ENCODE measurements at regions not wholly inside any gene's neighbourhood (a gene's known extent, or its start where the extent isn't known, plus 50 kb on each side); places are given as distances from the start of the nearest gene placed in this dataset.

- Mint-ChIP-seq H3K27me3 (peaks cover 68% of the 10 kb centered on the region), H3K9me3 (peaks cover 3% of the 10 kb centered on the region), H3K4me1 (peaks cover 6% of the 10 kb centered on the region), H3K27ac (no peak overlapping the region), H3K36me3 (peaks cover 2% of the 10 kb centered on the region), H3K4me3 (no peak overlapping the region)
- POLR2A ChIA-PET: no interaction called here
- ATAC-seq (ENCODE audit: low read depth) (no peak), DNase-seq (no peak)
These were observed 1048.1 kb downstream of the MCTP2 start for GRCh38 chr15:95279277-95280019.

DNA sequence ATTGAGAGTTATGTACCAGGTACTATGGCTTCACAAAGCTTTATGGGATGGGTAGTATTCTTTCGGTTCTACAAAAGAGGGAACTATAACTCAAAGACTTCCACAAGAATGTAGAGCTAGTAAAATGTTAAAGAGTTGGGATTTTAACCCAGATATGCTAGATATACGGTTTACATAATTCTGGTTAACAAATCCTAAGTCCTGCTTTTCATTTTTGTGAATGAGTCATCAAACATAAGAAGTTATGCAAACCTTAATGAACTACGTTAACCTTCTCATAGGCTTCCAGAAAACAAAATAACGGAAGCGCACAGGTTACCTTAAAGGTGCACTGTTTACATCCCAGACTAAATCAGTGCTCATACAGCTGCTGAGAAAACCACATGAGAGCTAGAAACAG lies 1049.3 kb downstream of the MCTP2 start:
- Mint-ChIP-seq H3K36me3 (no peaks in the 10 kb centered on the region), H3K9me3 (no peaks in the 10 kb centered on the region), H3K27me3 (peaks cover 60% of the 10 kb centered on the region), H3K4me1 (peaks cover 17% of the 10 kb centered on the region), H3K4me3 (no peak overlapping the region), H3K27ac (no peak overlapping the region)
- POLR2A ChIA-PET: no interaction called here
- no peak for DNase-seq
- no peak for ATAC-seq (ENCODE audit: low read depth)

DNA sequence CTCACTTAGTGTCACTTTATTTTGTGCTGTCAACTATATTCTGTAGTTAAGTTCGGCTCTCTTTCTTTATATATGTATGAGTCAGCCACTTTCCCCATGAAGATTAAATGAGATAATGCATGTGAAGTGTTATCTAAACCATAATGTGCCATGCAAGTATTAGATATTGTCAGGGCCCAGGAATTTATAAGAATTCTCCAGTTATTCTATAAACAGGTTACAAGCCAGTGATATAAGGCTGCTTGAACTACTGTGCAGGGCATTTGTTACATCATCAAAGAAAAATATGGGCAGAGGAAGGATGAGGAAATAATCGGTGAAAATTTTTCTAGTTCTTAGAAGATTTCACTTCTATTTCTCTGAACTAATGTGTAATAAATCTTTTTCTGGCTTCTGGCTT lies 1049.0 kb upstream of the NR2F2 start:
- no peak for DNase-seq

GRCh38 chr15:95284492-95284891 lies 1046.0 kb upstream of the NR2F2 start:
- H3K4me1 Mint-ChIP-seq: peaks cover 21% of the 10 kb centered on the region
- DNase-seq (no peak), ATAC-seq (ENCODE audit: low read depth) (peak; percentile 52)
- POLR2A ChIA-PET: no interaction called here
- no peaks in the 10 kb centered on the region for H3K36me3 Mint-ChIP-seq
- H3K27ac Mint-ChIP-seq: peak overlapping the region; percentile 62
- peak overlapping the region; percentile 47 for H3K4me3 Mint-ChIP-seq
- H3K9me3 Mint-ChIP-seq: no peaks in the 10 kb centered on the region
- peaks cover 74% of the 10 kb centered on the region for H3K27me3 Mint-ChIP-seq

More for the DNA sequence above, 1049.0 kb upstream of the NR2F2 start:
- Mint-ChIP-seq H3K9me3 (no peaks in the 10 kb centered on the region), H3K27ac (no peak overlapping the region), H3K4me1 (peaks cover 17% of the 10 kb centered on the region), H3K4me3 (no peak overlapping the region), H3K36me3 (no peaks in the 10 kb centered on the region), H3K27me3 (peaks cover 67% of the 10 kb centered on the region)
- POLR2A ChIA-PET: no interaction called here
- no peak for ATAC-seq (ENCODE audit: low read depth)

- Mint-ChIP-seq H3K4me1 (peaks cover 21% of the 10 kb centered on the region), H3K27ac (peak overlapping the region; percentile 62), H3K4me3 (peak overlapping the region; percentile 47), H3K36me3 (no peaks in the 10 kb centered on the region), H3K27me3 (peaks cover 76% of the 10 kb centered on the region), H3K9me3 (no peaks in the 10 kb centered on the region)
- POLR2A ChIA-PET: no interaction called here
- DNase-seq: no peak
- peak; percentile 91 for ATAC-seq (ENCODE audit: low read depth)
These were observed 1045.5 kb upstream of the NR2F2 start for GRCh38 chr15:95284933-95285421.

GRCh38 chr15:95286352-95286880 lies 1044.1 kb upstream of the NR2F2 start:
- Mint-ChIP-seq H3K4me1 (peaks cover 21% of the 10 kb centered on the region), H3K36me3 (no peaks in the 10 kb centered on the region), H3K4me3 (no peak overlapping the region), H3K9me3 (no peaks in the 10 kb centered on the region), H3K27me3 (peaks cover 74% of the 10 kb centered on the region), H3K27ac (no peak overlapping the region)
- POLR2A ChIA-PET: interaction anchor here (0.7 kb wide), 1 partner anchor 273 kb away, joined by 3 read pairs; no protein-coding TSS in a partner anchor
- DNase-seq: no peak
- ATAC-seq (ENCODE audit: low read depth): no peak

DNA sequence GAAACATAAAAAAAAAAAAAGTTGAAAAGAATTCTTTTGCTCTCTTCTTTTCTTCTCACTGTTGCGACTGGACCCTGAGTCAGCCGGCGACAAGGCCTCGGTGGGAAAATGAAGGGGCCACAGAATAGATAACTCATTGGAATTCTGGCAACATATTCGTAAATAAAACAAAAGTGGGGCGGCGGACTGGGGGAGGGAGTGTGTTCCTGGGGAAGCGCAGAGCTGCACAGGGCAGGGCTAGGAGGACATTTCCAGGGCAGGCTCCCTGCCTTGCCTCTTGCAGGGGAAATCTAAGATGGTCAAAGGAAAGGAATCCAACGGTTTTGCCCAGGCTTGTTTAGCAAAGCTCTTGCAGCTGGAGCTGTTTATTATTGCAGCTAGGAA lies 1042.8 kb upstream of the NR2F2 start:
- Mint-ChIP-seq H3K27me3 (peaks cover 72% of the 10 kb centered on the region), H3K4me1 (peaks cover 23% of the 10 kb centered on the region), H3K9me3 (no peaks in the 10 kb centered on the region), H3K4me3 (no peak overlapping the region), H3K27ac (no peak overlapping the region), H3K36me3 (no peaks in the 10 kb centered on the region)
- POLR2A ChIA-PET: interaction anchor here (0.7 kb wide), 1 partner anchor 243 kb away, joined by 3 read pairs; no protein-coding TSS in a partner anchor
- DNase-seq (no peak), ATAC-seq (ENCODE audit: low read depth) (no peak)

GRCh38 chr15:95288626-95289025 lies 1041.9 kb upstream of the NR2F2 start:
- H3K4me1 Mint-ChIP-seq: peaks cover 21% of the 10 kb centered on the region
- no peak overlapping the region for H3K4me3 Mint-ChIP-seq
- POLR2A ChIA-PET: no interaction called here
- no peaks in the 10 kb centered on the region for H3K9me3 Mint-ChIP-seq
- ATAC-seq (ENCODE audit: low read depth) (no peak), DNase-seq (no peak)
- no peak overlapping the region for H3K27ac Mint-ChIP-seq
- no peaks in the 10 kb centered on the region for H3K36me3 Mint-ChIP-seq
- peaks cover 71% of the 10 kb centered on the region for H3K27me3 Mint-ChIP-seq

- ATAC-seq (ENCODE audit: low read depth) (no peak), DNase-seq (no peak)
- Mint-ChIP-seq H3K27me3 (peaks cover 78% of the 10 kb centered on the region), H3K36me3 (no peaks in the 10 kb centered on the region), H3K27ac (no peak overlapping the region), H3K4me3 (no peak overlapping the region), H3K9me3 (no peaks in the 10 kb centered on the region), H3K4me1 (peaks cover 9% of the 10 kb centered on the region)
- POLR2A ChIA-PET: no interaction called here
These were observed 1040.1 kb upstream of the NR2F2 start for GRCh38 chr15:95290176-95290974.

GRCh38 chr15:95291898-95292472 lies 1038.5 kb upstream of the NR2F2 start:
- POLR2A ChIA-PET: no interaction called here
- H3K27me3 Mint-ChIP-seq: peaks cover 81% of the 10 kb centered on the region
- peaks cover 4% of the 10 kb centered on the region for H3K36me3 Mint-ChIP-seq
- peaks cover 1% of the 10 kb centered on the region for H3K9me3 Mint-ChIP-seq
- H3K27ac Mint-ChIP-seq: no peak overlapping the region
- ATAC-seq (ENCODE audit: low read depth) (no peak), DNase-seq (no peak)
- no peak overlapping the region for H3K4me3 Mint-ChIP-seq
- H3K4me1 Mint-ChIP-seq: peaks cover 9% of the 10 kb centered on the region

DNA sequence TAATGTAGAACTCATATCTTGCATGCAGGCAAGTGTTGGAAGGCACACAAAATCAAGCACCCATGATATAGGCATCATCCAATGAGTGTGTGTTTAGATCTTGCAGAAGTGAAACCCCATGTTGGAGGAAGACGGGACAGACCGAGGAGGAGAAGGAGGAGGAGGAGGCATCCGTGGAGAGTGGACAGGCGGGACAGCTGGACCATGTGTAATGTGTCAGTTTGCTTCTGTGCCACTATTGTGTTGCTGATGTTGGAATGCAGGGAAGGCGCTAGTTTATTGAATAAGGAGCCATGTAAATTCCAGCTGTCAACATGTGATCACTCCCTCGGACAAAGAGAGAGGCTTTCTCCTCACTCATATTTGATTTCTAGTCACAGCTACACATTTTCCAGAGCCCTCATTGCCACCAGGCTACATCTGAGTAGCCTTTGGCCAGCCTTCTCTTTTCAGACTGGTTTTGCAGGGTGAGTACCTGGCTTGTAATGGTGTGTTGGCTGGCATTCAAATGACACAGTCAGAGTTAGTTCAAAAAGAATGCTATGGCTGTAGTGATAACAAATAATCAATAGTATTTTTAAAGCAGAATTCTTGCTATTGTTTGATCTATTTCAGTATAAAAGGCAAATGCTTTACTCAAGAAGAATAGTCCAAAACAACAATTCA lies 1037.6 kb upstream of the NR2F2 start:
- H3K9me3 Mint-ChIP-seq: peaks cover 1% of the 10 kb centered on the region
- no peak overlapping the region for H3K4me3 Mint-ChIP-seq
- peaks cover 9% of the 10 kb centered on the region for H3K4me1 Mint-ChIP-seq
- ATAC-seq (ENCODE audit: low read depth): no peak
- H3K27ac Mint-ChIP-seq: no peak overlapping the region
- DNase-seq: no peak
- H3K36me3 Mint-ChIP-seq: peaks cover 4% of the 10 kb centered on the region
- peaks cover 83% of the 10 kb centered on the region for H3K27me3 Mint-ChIP-seq
- POLR2A ChIA-PET: interaction anchor here (0.6 kb wide), 1 partner anchor 510 kb away, joined by 4 read pairs; no protein-coding TSS in a partner anchor

DNA sequence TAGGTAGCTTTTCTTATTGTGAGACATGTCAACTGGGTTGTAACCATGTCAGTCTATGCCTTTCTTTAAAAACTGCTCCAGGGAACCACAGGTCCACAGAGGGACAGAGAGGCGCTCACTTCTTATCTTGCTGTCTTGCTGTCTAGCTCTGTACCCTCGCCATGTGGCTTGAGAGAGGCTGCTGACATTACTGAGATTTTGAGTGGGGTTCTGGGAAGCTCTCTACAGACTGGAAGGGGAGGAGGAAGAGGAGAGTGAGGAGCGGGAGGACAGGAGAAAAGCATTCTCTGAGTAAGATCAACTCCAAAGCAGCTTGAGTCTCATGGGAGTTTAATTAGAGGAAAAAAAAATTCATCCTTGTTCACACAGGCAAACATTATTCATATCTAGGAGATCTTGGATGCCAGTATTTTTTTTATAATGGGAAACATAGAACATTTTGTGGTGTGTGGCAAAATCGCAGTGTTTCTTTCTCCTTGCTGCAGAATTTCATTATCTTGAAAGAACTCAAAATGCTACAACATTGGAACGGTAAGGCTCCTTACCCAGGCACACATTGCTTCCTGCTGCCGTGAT lies 1037.0 kb upstream of the NR2F2 start:
- POLR2A ChIA-PET: no interaction called here
- DNase-seq: no peak
- Mint-ChIP-seq H3K36me3 (peaks cover 4% of the 10 kb centered on the region), H3K4me3 (no peak overlapping the region), H3K27ac (no peak overlapping the region), H3K9me3 (peaks cover 1% of the 10 kb centered on the region), H3K27me3 (peaks cover 78% of the 10 kb centered on the region), H3K4me1 (peaks cover 13% of the 10 kb centered on the region)
- no peak for ATAC-seq (ENCODE audit: low read depth)

DNA sequence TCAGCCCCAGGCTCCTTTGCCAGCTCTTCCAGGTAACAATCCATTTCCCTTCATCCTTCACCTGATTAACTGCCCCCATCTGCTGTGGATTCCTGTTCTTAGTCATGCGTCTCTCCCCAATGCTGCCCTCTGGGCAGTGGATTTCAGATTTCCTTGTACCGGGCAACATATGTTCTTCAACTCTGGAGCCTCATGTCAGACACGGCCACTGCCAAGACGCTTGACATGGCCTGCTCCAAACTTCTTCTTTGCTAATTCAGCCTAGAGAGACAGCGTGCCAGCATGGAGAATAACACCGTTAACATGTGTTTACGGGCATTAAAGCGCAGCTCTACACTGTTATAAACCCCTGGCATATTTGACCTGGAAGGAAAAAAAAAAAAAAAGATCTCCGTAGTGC lies 1035.1 kb upstream of the NR2F2 start:
- Mint-ChIP-seq H3K36me3 (peaks cover 4% of the 10 kb centered on the region), H3K27me3 (peaks cover 62% of the 10 kb centered on the region), H3K4me3 (no peak overlapping the region), H3K27ac (no peak overlapping the region), H3K9me3 (peaks cover 2% of the 10 kb centered on the region), H3K4me1 (peaks cover 17% of the 10 kb centered on the region)
- DNase-seq: no peak
- no peak for ATAC-seq (ENCODE audit: low read depth)
- POLR2A ChIA-PET: interaction anchor here (0.6 to 1.2 kb wide), 2 partner anchors 9 to 65 kb away, joined by 3 read pairs; no protein-coding TSS in a partner anchor
